DND-41 (cell line): ENCODE measurements at regions not wholly inside any gene's neighbourhood (a gene's known extent, or its start where the extent isn't known, plus 50 kb on each side); places are given as distances from the start of the nearest gene placed in this dataset.

ENCODE experiments used
- ATAC-seq: fragments of 200-7000 bp; cut with Tn5 transposase; 3 replicates; pipeline ENCODE4 v1.9.1; 2021; ENCODE audit warnings: low read depth; ENCODE audit not compliant: insufficient read depth
- DNase-seq: peaks from one replicate; pipeline ENCODE4 v3.0.0-alpha.2; 2020
- H2AFZ ChIP-seq: 2 replicates; pipeline ENCODE4 v1.6.0; 2012; ENCODE audit warnings: low read depth, low read length
- H3K27ac ChIP-seq: 2 replicates; pipeline ENCODE4 v1.5.1; 2012; ENCODE audit warnings: low read length, inconsistent platforms
- H3K27me3 ChIP-seq: fragments of 200-600 bp; sonication (generic); 2 replicates; pipeline ENCODE4 v1.6.0; 2012; ENCODE audit warnings: low read length, mild to moderate bottlenecking, inconsistent platforms; ENCODE audit not compliant: insufficient read depth, poor library complexity
- H3K36me3 ChIP-seq: 2 replicates; pipeline ENCODE4 v1.5.1; 2012; ENCODE audit warnings: low read length, inconsistent platforms; ENCODE audit not compliant: insufficient read depth
- H3K4me1 ChIP-seq: 2 replicates; pipeline ENCODE4 v1.5.1; 2012; ENCODE audit warnings: mild to moderate bottlenecking, low read length; ENCODE audit not compliant: insufficient read depth
- H3K4me2 ChIP-seq: 2 replicates; pipeline ENCODE4 v1.6.0; 2012; ENCODE audit warnings: mild to moderate bottlenecking, moderate library complexity, low read length, inconsistent platforms; ENCODE audit not compliant: insufficient read depth
- H3K4me3 ChIP-seq, 2 experiments: fragments of 200-600 bp in 1 of 2; shearing (Covaris generic) in 1 of 2; 2 replicates each; pipeline ENCODE4 v1.5.1; 2012 to 2016; ENCODE audit warnings: inconsistent platforms in 2 of 2, low read length in 2 of 2, mild to moderate bottlenecking in 2 of 2, low read depth in 1 of 2, moderate library complexity in 1 of 2
- H3K79me2 ChIP-seq: 2 replicates; pipeline ENCODE4 v1.6.0; 2012; ENCODE audit warnings: low read length, inconsistent platforms; ENCODE audit not compliant: insufficient read depth
- H3K9ac ChIP-seq: 2 replicates; pipeline ENCODE4 v1.6.0; 2012; ENCODE audit warnings: low read depth, mild to moderate bottlenecking, inconsistent platforms, low read length, moderate library complexity
- H3K9me3 ChIP-seq: 2 replicates; pipeline ENCODE4 v1.5.1; 2012; ENCODE audit warnings: low read length, moderate library complexity, mild to moderate bottlenecking, inconsistent platforms; ENCODE audit not compliant: insufficient read depth, severe bottlenecking
- H4K20me1 ChIP-seq: 2 replicates; pipeline ENCODE4 v1.6.0; 2012; ENCODE audit warnings: low read length; ENCODE audit not compliant: insufficient read depth
- CTCF ChIP-seq: IDR thresholded peaks from 2 replicates; pipeline ENCODE4 v1.5.1; 2012; ENCODE audit warnings: borderline replicate concordance, low read length, moderate library complexity, mild to moderate bottlenecking; ENCODE audit not compliant: poor library complexity, severe bottlenecking; ENCODE audit errors: extremely low read depth
- EZH2 ChIP-seq: IDR thresholded peaks from 3 replicates; pipeline ENCODE4 v1.6.1; 2012; ENCODE audit warnings: borderline replicate concordance, low read depth, mild to moderate bottlenecking, moderate library complexity, low read length, inconsistent platforms; ENCODE audit not compliant: severe bottlenecking

GRCh38 chr2:193228276-193228675, 1033.5 kb upstream of the TMEFF2 start:
- no peaks in the 10 kb centered on the region for H3K79me2 ChIP-seq
- H2AFZ ChIP-seq: no peak overlapping the region
- no peaks in the 10 kb centered on the region for H4K20me1 ChIP-seq
- DNase-seq (no peak), ATAC-seq (no peak)
- no peak overlapping the region for H3K4me3 ChIP-seq
- no peaks in the 10 kb centered on the region for H3K27me3 ChIP-seq
- H3K9me3 ChIP-seq: no peaks in the 10 kb centered on the region
- peaks cover 6% of the 10 kb centered on the region; the same call in 1 of the 2 replicates for H3K4me1 ChIP-seq
- no peaks in the 10 kb centered on the region for H3K36me3 ChIP-seq
- no peak overlapping the region for H3K9ac ChIP-seq
- no peak overlapping the region for H3K27ac ChIP-seq
- TF ChIP-seq EZH2 (no peak), CTCF (no peak)
- H3K4me2 ChIP-seq: no peak overlapping the region

GRCh38 chr2:193222454-193222853, 1027.7 kb upstream of the TMEFF2 start:
- TF ChIP-seq CTCF: no peak
- TF ChIP-seq EZH2: no peak
- DNase-seq: no peak
- H3K9ac ChIP-seq: no peak overlapping the region
- H3K4me2 ChIP-seq: no peak overlapping the region
- H3K27me3 ChIP-seq: no peaks in the 10 kb centered on the region
- no peaks in the 10 kb centered on the region for H3K36me3 ChIP-seq
- no peak overlapping the region for H3K27ac ChIP-seq
- H3K4me1 ChIP-seq: no peaks in the 10 kb centered on the region
- no peaks in the 10 kb centered on the region for H4K20me1 ChIP-seq
- H3K9me3 ChIP-seq: no peaks in the 10 kb centered on the region
- H3K4me3 ChIP-seq: no peak overlapping the region
- H2AFZ ChIP-seq: no peak overlapping the region
- no peak for ATAC-seq
- H3K79me2 ChIP-seq: no peaks in the 10 kb centered on the region

GRCh38 chr2:193219413-193219812, 1024.7 kb upstream of the TMEFF2 start:
- ATAC-seq (no peak), DNase-seq (no peak)
- Histone ChIP-seq H3K9me3 (no peaks in the 10 kb centered on the region), H3K36me3 (no peaks in the 10 kb centered on the region), H2AFZ (no peak overlapping the region), H3K27ac (no peak overlapping the region), H3K4me2 (no peak overlapping the region), H3K4me1 (no peaks in the 10 kb centered on the region), H4K20me1 (no peaks in the 10 kb centered on the region), H3K79me2 (no peaks in the 10 kb centered on the region), H3K9ac (no peak overlapping the region), H3K4me3 (no peak overlapping the region), H3K27me3 (no peaks in the 10 kb centered on the region)
- TF ChIP-seq CTCF (no peak), EZH2 (no peak)

- DNase-seq (no peak), ATAC-seq (no peak)
- H3K4me2 ChIP-seq: no peak overlapping the region
- no peaks in the 10 kb centered on the region for H4K20me1 ChIP-seq
- no peak overlapping the region for H2AFZ ChIP-seq
- H3K4me1 ChIP-seq: no peaks in the 10 kb centered on the region
- no peak overlapping the region for H3K4me3 ChIP-seq
- H3K36me3 ChIP-seq: no peaks in the 10 kb centered on the region
- H3K9me3 ChIP-seq: no peaks in the 10 kb centered on the region
- H3K27me3 ChIP-seq: no peaks in the 10 kb centered on the region
- TF ChIP-seq CTCF: no peak
- H3K27ac ChIP-seq: no peak overlapping the region
- H3K9ac ChIP-seq: no peak overlapping the region
- H3K79me2 ChIP-seq: no peaks in the 10 kb centered on the region
Measured at GRCh38 chr2:193201583-193201982, 1006.9 kb upstream of the TMEFF2 start.
